ENCODE measurements at regions not wholly inside any gene's neighbourhood (a gene's known extent, or its start where the extent isn't known, plus 50 kb on each side); places are given as distances from the start of the nearest gene placed in this dataset.
"Not testable (repeated sequence)": the region's sequence is repeated elsewhere in the genome, so short reads cannot be mapped to it uniquely, and the experiment has no call there.

DNA sequence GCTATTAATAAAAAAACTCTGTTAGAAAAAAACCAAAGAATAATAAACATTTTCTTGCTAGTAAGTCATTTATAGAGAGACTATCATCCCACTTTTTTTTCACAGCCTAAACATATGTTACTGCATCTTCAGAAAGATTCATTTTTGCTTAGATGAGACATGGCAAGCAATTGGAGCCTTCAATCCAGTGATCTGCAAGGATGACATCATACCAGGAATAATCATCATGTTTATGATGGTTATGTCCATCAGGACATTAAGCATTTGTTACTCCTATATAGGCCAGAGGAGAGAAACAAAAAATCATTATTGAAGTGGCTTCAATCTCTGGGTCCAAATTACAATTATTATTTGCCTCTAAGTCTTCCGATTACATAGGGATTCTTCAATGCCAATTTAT is 626.3 kb upstream of the CCNG1 start:
- no peak for DNase-seq

DNA sequence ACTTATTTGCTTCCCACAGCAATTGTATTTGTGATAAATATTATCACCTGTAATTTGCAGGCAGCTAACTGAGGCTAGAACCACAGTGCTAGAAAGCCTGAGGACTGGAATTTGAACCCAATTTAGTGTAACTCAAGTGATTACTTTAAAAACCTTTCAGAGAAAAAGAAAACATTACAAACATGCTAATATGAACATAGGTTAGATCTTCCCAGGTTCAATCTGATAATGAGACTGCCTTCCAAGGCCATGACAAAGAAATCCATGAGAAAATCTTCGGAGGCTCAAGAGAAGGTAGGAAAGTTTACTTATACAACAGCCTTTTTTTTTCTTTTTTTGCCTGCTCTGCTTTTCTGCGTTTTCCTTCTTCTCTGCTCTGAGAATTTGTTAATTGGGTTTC is 620.6 kb upstream of the CCNG1 start:
- DNase-seq = no peak

DNA sequence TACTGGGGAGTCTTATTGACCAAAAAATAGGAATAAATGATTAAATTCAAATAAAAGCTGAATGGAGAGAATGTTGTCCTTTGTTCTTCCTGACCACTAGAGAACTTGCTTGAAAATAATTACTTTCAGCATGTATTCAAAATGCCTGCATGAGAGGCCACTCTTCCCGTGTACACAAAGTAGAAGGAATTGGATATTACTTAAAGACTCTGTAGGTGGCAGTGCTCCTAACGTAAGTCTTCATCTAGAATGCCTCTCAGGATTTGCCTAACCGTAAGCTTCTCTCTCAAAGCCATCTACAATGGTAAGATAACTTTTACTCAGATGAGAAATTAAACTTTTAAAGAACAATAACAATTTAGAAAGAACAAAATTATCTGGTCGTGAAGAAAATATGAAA is 620.0 kb upstream of the CCNG1 start:
- no peak for DNase-seq

DNA sequence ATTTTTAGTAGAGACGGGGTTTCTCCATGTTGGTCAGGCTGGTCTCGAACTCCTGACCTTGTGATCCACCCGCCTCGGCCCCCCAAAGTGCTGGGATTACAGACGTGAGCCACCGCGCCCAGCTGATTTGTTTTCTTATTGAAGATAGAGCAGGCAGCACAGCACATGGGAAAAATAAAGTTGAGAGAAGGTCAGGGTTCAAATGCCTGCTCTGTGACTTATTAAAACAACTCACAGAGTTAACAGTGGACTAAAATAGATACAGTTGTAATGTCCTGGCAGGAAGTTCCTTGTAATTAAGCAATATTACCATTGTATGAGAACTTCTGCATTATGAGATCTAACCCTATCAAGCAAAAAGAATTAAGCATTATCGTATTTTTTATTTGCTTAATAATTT is 615.7 kb upstream of the CCNG1 start:
- not testable (repeated sequence) for DNase-seq

DNA sequence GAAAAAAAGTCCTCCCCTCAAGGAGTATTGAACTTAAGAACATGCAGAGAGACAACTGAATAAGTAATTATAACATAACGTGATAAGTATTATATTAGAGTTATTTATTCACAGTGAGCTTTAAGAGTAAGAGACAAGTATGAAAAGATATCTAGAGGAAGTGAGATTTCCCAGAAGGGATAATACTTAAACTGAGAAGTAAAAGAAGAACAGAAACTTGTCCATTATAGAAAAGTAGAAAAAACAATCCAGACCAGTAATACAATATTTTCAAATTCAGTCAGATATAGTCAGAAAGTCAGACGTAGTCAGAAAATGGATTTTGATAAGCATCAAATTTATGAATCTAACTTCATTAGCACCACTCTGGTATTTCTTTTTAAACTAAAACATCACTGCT is 613.0 kb upstream of the CCNG1 start:
- no peak for DNase-seq

DNA sequence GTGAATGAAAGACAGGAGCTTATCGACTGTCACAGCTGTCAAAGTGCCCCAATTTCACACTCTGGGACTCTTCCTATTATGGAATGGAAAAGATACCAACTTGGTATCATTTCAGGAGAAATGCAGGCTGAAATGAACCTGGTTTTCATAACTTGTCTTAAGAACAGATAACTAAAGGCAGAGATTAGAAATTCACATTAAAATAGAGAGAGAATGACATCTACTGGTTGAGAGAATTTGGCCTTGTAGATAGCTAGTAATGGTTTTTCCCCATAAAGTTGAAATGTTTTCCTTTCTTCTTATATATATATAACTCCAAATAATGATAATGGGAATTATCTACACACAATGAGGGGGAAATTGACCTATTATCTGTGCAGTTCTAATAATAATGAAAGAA is 600.2 kb upstream of the CCNG1 start:
- no peak for DNase-seq

DNA sequence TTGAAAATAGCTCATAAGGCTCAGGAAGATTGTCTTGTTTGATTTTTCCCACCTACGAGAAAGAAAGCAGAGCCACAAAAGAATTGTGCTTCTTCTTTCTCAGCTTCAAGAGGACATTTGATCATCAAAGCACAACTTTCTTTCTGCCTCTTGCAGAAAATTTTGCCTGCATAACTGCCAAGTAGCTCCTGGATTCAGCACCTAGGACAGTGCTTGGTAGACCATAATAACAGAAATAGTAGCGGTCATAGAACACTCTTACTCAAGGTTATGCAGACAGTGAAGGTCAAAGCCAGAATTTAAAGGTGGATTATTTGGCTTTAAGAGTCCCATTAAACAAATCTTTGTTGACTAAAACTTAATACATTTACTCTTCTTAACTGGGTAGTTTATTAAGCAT is 594.7 kb upstream of the CCNG1 start:
- no peak for DNase-seq

DNA sequence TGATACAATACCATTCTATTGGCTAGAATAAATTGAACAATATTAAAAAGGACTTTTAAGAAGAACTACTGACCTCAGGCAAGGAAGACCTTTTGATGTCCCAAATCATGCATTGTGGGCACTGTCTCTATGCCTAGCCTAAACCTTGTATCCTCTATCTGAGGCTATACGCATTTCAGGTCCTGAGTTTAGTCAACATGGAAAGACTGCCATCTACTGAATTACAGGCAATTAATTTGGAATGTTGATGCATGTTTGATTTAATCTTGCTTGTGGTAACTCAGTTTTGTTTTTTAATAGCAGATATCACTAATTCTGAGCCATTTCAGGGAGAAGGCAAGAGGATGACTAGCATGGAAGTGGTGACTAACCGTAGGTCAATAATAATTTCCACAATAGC is 585.3 kb upstream of the CCNG1 start:
- no peak for DNase-seq

DNA sequence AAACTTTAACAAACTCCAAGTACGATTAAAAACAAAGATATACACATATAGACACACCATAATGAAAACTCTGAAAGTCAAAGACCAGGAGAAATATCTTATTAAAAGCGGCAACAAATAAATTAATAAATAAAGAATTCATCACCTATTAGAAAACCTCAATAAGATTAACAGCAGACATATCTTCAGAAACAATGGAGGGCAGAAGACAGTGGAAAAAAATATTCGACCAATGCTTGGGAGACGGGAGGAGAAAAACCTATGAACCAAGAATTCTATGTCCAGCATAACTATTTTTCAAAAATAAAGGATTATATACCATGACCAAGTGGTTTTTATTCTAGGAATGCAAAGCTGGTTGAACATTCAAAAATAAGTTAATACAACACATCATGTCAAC is 578.6 kb upstream of the CCNG1 start:
- DNase-seq = no peak

DNA sequence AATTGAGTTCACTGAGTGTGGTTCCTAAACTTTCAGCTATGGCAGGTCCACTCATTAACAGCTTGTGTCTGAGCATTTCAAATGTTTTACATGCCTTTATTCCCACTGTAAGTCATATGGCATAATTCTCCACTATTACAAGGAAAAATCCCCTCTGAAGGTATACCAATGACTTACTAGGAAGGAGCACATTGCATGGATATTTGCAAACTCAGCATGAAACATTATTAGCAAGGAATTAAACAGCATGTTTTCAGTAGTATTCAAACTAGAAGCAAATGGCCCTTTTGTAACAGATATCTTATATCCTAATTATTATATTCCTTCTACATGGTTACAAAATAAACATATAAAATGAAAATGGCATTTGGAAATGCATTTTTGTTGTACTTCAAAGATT is 566.4 kb upstream of the CCNG1 start:
- no peak for DNase-seq

DNA sequence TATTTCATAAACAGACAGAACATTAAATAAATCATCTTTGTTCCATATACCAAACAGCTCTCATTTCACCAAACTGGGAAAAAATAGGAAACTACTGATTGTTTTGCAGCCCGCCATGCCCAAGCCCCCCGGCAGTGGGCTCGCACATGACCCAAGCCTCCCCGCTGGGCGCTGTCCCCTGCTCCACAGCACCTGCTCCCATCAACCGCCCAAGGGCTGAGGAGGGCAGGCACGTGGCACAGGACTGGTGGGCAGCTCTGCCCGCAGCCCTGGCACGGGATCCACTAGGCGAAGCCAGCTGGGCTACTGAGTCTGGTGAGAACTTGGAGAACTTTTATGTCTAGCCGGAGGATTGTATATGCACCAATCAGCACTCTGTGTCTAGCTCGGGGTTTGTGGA is 554.8 kb upstream of the CCNG1 start:
- no peak for DNase-seq

DNA sequence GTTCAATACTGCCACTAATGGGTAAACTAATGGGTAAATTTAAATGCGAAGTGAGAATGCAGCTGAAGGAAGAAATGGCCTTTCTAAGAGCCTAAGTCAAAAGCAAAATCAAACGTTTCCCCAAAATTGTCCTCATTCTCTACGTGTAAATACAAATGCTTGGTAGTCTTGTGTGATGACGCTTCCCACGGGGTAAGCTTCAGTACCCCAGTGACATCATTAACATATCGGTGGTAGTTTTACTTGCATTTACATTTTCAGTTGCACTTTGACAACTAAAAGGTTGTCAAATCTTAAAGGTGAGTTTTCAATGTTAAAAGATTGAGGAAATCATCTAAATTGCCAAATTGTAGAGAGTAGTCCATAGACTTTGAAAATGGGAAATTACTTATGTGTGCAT is 550.7 kb upstream of the CCNG1 start:
- DNase-seq = no peak

DNA sequence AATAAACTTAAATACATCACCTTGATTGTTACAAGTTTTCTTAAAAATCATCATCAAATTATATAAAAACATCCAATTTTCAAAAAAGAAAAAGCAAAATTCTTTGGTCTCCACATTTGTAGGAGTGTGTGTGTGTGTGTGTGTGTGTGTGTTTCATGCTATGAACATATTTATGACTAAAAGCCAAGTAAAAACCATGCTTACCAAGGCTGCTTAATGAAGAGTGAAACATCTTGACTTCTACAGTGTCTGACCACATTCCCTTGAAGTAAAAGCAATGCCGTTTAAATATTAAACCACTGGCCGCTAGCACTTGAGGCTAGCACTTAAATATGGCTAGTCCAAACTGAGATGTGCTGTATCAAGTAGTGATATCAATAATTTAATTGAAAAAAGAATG is 549.1 kb upstream of the CCNG1 start:
- no peak for DNase-seq

DNA sequence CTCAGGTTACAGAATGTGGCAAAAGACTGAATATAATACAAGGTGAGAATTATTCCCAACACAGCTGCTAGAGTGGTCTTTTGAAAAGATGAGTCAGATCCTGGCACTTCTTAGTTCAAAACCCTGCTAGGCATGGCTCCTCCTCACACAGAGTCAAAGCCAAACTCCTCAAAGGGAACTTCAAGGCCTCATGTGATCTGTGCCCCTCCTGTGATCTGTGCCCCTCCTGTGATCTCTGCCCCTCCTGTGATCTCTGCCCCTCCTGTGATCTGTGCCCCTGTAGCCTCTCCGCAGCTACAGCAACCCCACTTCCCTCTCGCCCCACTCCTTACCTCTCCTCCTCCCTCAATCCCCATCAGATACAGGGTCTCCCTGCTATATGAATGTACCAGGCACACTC is 525.5 kb upstream of the CCNG1 start:
- no peak for DNase-seq

DNA sequence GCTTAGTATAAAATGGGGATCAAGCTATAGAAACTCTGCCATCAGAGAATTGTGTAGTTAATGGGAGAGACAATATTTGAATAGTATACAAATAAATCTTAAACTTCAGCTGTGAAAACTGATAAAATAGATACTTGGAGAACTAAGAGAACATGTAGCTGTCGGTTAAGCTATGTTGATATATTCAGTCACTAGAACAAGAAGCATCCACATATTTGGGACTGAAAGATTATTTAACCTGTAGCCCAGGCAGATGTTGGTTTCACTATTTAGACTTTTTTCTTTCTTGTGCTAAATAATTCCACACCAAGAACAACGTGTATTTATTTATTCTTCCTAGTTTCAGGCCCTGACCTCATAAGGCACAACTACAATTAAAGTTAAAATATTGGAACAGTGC is 521.0 kb upstream of the CCNG1 start:
- DNase-seq = no peak

DNA sequence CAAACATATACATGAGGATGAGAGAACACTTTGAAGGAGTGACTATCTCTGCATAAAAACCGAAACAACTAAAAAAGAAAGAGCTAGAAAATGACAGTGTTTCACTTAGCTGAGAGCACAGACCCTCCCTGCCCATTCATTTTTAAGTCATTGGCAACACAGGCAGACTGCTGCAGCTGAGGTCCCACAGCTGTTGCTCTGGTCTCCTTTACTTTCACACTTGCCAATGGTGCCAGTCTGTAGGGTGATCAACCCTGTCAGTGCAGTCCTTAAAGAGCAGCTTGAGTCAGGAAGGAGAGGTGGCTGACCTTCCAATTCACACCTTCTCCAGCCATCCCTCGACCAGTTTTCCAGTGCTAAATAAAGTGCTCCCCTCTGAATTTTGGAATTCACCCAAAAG is 508.3 kb upstream of the CCNG1 start:
- DNase-seq = no peak

DNA sequence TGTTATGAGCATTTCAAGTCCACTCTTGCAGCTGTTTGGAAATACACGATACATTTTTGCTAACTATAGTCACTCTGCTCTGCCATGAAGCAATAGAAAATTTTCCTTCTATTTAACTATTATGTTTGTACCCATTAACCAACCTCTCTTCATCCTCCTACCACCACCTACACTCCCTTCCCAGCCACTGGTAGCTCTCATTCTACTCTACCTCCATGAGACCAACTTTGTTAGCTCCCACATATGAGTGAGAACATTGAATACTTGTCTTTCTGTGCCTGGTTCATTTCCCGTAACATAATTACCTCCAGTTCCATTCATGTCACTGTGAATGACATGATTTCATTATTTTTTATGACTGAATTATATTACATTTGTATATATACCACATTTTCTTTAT is 505.9 kb upstream of the CCNG1 start:
- DNase-seq = no peak

DNA sequence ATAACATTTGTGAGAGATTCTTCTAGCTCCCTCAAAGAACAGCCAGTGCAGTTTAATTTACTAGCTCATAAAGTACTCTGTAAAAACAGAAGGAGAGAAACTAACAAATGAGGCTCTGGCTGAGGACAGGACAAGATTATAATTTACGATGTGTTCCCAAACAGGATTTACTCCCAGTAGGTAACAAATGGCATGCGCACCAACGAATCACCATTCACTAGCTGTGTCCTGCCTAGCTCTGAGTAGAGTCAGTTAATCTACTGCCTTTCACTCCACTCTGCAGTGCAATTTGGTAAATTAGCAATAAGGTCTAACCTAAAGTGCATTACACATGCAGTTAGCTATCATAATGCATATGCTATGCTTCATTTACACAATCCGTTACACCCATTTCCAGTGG is 497.4 kb upstream of the CCNG1 start:
- DNase-seq = no peak

DNA sequence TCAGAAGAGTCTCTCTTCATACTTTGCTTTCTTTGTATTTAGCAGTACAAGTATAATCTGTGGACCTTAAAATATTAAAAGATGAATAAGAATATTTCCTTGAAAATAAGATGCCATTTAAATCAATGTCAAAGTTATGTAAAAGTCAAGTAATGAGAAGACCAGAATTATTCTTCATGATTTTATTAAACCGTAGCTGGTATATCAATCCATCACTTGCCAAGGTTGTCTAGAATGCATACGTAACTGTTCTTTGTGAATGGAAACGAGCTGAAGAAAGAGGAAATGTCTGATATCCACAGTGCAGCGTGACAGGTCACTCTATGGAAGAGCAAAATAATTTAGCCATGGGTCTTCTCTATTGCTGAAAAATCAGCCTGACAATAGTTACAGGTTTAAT is 488.7 kb upstream of the CCNG1 start:
- DNase-seq = no peak

DNA sequence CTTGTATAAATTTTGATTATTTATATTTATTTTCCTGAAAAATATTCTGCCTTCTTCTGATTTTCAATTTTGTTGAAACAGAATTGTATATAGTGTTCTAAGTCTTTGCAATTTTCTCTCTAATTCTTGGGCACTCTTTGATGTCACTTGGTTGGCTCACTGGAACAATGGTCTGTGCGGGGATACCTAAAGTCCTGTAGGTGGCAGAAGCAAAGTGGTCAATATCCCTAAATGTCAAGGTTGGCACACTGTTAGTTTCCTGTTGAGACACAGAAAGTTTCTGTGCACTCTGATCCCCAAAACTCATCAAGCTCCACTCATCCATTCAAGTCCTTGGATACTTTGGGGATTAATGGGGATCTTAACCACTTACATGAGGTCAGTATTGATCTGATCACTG is 480.8 kb upstream of the CCNG1 start:
- no peak for DNase-seq

DNA sequence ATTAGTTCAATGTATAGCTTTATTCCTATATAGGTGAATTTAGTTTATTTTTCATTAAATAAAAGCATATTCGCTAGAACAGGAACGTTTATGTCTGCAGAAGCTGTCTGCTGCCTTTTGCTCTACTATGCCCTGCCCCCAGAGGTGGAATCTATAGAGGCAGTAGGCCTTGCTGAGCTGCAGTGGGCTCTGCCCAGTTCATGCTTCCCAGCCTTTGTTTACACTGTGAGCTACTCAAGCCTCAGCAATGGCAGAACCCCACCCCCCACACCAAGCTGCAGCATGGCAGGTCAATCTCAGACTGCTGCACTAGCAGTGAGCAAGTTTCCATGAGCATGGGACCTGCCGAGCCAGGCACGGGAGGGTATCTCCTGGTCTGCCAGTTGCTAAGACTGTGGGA is 473.3 kb upstream of the CCNG1 start:
- DNase-seq = not testable (repeated sequence)

DNA sequence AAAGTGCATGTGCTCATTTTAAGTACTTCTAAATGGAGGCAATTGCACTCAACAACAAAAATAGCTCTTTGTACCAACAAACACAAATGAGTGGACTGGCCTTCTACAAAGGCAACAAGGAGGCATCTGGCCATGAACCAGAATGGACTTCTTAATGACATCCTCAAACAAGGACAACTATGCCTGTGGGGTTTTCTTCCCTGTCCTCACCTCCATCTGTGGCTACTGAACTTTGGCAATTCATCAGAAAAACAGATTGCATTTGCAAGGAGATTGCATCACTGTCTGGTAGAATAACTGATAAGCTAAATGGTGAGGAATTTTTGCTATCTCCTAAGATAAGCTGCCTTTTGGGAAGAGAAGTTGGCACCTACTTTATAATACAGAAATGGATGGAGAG is 447.3 kb upstream of the CCNG1 start:
- DNase-seq = no peak

DNA sequence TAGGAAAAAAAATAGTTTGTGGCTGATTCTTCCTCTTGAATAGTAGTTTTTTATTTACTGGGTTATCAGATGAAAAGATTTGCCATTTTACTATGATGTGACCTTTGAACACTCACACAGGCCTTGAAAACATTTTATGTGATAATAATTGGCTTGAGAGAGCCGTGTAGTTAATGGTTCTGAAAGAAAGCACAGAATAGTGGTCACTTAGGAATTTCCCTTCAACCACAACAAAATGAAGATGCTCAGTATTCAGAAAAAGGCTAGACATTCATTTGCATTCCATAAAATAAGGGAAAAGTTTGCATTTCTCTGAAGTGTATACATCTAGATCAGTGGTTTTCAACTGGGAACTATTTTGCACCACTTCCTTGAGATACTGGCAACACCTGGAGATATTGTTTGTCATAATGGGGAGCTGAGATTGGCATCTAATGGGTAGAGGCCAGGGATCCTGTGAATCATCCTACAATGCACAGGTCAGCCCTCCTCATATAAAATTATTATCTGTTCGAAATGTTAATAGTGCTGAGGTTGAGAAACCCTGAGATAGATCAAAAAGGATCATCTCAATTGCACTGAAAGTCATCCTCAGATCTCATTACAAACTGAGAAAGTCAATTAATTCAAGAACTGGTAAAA is 446.4 kb upstream of the CCNG1 start:
- no peak for DNase-seq

DNA sequence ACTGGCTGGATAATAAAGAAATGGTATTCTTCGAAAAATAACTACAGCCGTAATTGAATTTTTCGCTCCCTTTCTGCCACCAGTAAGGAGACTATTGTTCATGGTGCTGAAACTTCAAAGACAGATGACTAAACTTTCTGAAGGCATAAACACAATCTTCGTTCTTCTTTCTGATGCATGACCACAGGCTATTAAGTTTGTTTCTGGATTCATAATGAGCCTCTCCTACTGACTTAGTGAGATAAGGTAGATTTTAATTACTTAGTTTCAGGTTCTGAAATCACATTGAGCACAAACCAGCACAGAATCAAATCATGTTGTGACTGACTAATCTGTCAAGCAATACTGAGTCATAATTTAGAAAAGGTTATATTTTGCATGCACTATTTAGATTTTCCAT is 441.8 kb upstream of the CCNG1 start:
- DNase-seq = no peak

DNA sequence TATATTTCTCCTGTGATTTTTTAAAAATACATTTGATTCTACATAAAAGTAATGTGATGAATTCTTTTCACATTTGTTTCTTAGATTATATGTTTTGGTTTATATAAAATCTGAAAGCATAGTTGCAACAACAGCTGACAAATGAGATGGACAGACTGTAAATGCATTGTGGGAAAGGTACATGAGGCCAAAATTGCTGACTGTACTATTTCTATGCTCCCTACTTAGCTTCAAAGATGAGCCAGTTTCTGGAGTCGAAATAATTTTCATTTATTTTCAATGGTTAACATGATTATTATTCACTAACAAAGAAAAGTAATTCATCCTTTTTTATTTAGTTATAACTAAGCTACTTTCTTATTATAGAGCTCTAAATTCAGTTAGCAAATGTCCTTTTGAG is 441.3 kb upstream of the CCNG1 start:
- no peak for DNase-seq

DNA sequence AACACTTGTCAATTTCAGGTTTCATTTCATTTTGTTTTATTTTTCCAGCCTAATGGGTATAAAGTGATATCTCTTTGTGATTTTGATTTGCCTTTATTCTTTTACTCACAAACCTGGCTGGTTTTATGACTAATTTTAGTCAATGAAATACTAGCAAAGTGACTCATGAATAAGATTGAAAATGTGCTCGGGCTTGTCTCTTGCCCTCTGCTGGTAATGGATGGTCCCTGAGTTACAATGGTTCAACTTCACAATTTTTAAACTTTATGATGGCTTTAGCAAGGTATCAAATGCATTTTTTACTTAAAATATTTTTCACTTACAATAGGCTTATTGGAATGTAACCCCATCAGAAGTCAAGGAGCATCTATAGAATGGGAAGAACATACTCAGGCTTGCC is 431.4 kb upstream of the CCNG1 start:
- no peak for DNase-seq

All from fibroblast of skin of back (primary cell).